Neuron (in vitro differentiated cells): ENCODE measurements at regions not wholly inside any gene's neighbourhood (a gene's known extent, or its start where the extent isn't known, plus 50 kb on each side); places are given as distances from the start of the nearest gene placed in this dataset.

Experiments
- H2AFZ ChIP-seq: one replicate; pipeline ENCODE4 v1.6.1; 2013; ENCODE audit warnings: low read depth, mild to moderate bottlenecking, inconsistent platforms, low read length, moderate library complexity
- H3K27me3 ChIP-seq: one replicate; pipeline ENCODE4 v1.6.1; 2013; ENCODE audit warnings: low read length; ENCODE audit not compliant: insufficient read depth
- H3K36me3 ChIP-seq: one replicate; pipeline ENCODE4 v1.6.1; 2013; ENCODE audit warnings: low read length; ENCODE audit not compliant: insufficient read depth
- H3K4me1 ChIP-seq: one replicate; pipeline ENCODE4 v1.6.1; 2013; ENCODE audit warnings: low read length; ENCODE audit not compliant: insufficient read depth
- H3K4me3 ChIP-seq: 2 replicates; pipeline ENCODE4 v1.5.1; 2013; ENCODE audit warnings: mild to moderate bottlenecking, low read length, moderate library complexity
- H3K9me3 ChIP-seq: one replicate; pipeline ENCODE4 v1.6.1; 2013; ENCODE audit warnings: low read length

DNA sequence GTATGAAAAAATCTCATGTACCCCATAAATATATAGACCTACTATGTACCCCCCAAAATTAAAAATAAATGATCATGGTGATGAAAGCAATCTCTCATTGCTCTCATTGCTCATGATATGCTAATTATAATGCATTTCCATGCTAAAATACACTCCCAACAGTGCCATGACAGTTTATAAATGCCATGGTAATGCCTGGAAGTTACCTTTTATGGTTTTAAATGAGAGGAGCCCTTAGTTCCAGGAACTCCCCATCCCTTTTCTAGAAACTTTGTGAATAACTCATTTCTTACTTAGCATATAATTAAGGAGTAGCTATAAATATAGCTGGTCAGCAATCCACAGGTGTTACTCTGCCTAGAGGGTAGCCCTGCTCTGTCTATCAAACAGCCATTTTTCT is 166.1 kb upstream of the RGS18 start:
- Histone ChIP-seq H2AFZ (no peak overlapping the region), H3K9me3 (no peaks in the 10 kb centered on the region), H3K4me3 (no peak overlapping the region)

DNA sequence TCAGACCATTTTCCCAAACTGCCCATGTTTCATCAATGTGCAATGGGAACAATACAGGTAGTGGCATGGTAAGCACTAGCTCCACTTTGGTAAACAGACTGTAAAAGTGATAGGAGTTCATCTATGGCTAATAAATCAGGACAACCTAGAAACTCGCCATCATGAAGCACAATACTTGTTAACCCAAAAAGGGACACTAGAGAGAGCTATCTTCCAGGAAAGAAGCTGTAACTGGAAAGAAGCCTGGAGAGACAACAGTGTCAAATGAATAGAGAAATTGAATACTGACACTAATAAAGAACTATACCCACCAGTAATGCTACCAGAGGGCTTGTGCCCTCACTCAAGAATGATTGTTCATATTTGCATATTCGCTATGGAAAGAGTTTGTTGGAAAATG is 164.7 kb upstream of the RGS18 start:
- H3K9me3 ChIP-seq = no peaks in the 10 kb centered on the region
- H2AFZ ChIP-seq = no peak overlapping the region
- H3K4me1 ChIP-seq = no peaks in the 10 kb centered on the region
- no peaks in the 10 kb centered on the region for H3K27me3 ChIP-seq
- no peaks in the 10 kb centered on the region for H3K36me3 ChIP-seq
- no peak overlapping the region for H3K4me3 ChIP-seq

More for the DNA sequence above, 166.1 kb upstream of the RGS18 start:
- Histone ChIP-seq H3K27me3 (no peaks in the 10 kb centered on the region), H3K4me1 (no peaks in the 10 kb centered on the region), H3K36me3 (no peaks in the 10 kb centered on the region)

DNA sequence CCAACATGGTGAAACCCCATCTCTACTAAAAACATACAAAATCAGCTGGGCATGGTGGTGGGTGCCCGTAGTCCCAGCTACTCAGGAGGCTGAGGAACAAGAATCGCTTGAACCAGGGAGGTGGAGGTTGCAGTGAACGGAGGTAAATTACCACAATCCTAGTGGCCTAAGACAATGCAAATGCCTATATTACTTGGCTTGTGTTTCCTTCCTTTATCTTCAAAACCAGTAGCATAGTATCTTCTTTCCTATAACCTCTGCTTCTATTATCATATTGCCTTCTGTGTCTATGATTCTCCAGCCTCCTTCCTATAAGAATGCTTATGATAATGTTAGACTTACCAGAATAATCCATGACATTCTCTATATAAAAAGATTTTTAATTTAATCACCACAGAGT is 156.2 kb upstream of the RGS18 start:
- H3K36me3 ChIP-seq = no peaks in the 10 kb centered on the region
- no peak overlapping the region for H2AFZ ChIP-seq
- no peaks in the 10 kb centered on the region for H3K27me3 ChIP-seq
- H3K4me1 ChIP-seq = no peaks in the 10 kb centered on the region
- H3K9me3 ChIP-seq = no peaks in the 10 kb centered on the region
- H3K4me3 ChIP-seq = no peak overlapping the region

DNA sequence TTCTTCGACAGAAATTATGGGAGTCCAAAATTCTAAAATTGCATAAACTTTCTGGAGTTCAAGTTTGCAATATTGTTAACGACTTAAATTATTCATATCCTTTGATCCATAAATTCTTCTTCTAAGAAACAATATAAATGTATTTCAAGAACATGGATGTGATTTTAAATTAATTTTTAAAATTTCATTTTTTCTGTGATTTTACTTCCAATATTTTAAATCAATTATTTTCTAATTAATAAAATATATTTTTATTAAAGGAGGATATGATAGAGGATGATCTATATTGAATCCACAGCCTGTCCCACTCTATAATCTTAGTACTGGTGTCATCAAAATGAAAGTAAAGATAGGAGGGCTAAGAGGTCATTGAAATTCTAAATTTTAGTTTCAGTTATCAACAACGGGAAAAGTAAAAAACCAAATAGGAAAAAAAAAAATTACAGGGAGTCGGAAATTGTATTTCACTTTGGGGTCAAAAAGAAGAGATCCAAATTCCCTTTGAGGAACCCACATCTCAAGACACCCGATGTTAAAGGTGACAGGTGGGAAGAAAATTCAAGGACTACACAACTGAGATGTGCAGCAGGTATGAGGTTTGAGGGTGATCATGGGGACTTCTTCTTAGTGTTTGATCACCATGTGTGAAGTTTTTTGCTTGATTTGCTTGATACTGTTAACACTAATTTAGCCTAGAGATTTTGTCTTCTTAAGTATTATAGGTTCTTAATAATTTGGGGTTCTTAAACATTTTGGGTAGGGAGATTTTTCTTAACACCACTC is 154.8 kb upstream of the RGS18 start:
- Histone ChIP-seq H3K4me1 (no peaks in the 10 kb centered on the region), H3K36me3 (no peaks in the 10 kb centered on the region), H3K4me3 (no peak overlapping the region), H3K27me3 (no peaks in the 10 kb centered on the region), H3K9me3 (no peaks in the 10 kb centered on the region), H2AFZ (no peak overlapping the region)

DNA sequence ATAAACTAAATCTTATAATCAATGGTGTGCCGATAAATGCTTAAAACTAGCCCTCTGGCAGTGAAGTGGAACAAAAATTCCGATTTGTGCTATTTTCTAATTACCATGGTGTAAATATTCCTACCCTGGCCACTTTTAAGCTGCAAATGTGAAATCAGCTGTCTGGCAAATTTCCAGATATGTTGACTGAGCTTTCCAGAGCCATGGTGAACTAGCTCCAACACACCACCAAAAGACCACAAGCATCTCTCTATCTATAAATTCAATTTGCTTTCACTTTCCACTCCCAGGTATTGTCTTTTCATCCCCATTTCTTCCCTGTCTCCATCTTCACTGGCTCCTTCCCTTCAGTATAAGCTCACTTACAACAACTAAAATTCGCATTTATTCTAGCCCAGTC is 152.3 kb upstream of the RGS18 start:
- Histone ChIP-seq H3K4me3 (no peak overlapping the region), H2AFZ (no peak overlapping the region), H3K27me3 (no peaks in the 10 kb centered on the region), H3K4me1 (no peaks in the 10 kb centered on the region), H3K9me3 (no peaks in the 10 kb centered on the region), H3K36me3 (no peaks in the 10 kb centered on the region)

DNA sequence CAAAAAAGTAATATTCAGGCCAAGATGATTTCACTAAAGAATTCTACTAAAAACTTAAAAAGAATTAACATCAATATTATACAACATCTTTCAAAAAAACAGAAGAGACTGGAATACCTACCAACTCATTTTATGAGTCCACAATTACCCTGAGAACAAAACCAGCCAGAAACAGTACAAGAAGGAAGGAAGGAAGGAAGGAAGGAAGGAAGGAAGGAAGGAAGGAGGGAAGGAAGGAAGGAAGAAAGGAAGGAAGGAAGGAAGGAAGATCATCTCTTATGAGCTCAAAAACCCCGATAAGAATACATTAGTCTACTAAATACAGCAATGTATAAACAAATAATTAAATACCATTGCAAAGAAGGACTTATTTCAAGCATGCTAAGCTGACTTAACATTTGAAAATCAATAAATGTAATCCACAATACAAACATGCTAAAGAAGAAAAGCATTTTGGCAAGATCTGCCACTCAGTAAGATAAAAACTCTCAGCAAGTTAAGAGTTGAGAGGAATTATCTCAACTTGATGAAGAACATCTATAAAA is 149.9 kb upstream of the RGS18 start:
- Histone ChIP-seq H2AFZ (no peak overlapping the region), H3K4me1 (no peaks in the 10 kb centered on the region), H3K9me3 (no peaks in the 10 kb centered on the region), H3K36me3 (no peaks in the 10 kb centered on the region), H3K4me3 (no peak overlapping the region), H3K27me3 (no peaks in the 10 kb centered on the region)

DNA sequence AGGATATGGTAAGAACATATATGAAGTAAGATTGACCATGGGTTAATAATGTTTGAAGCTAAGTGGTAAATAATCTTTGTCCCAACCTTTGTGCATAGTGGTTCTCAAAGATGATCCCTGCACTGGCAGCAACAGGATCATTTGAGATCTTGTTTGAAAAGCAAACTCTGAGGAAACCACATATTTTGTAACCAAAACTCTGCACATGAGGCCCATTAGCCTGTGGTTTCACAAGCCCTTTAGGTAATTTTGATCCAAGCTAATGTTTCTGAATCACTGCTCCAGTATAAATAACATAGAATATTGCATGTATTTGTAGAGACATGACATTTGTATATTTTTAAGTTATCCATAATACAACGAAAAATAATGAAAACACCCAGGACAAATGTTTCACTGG is 147.9 kb upstream of the RGS18 start:
- Histone ChIP-seq H3K27me3 (no peaks in the 10 kb centered on the region), H3K36me3 (no peaks in the 10 kb centered on the region), H2AFZ (no peak overlapping the region), H3K9me3 (no peaks in the 10 kb centered on the region), H3K4me1 (no peaks in the 10 kb centered on the region), H3K4me3 (no peak overlapping the region)

DNA sequence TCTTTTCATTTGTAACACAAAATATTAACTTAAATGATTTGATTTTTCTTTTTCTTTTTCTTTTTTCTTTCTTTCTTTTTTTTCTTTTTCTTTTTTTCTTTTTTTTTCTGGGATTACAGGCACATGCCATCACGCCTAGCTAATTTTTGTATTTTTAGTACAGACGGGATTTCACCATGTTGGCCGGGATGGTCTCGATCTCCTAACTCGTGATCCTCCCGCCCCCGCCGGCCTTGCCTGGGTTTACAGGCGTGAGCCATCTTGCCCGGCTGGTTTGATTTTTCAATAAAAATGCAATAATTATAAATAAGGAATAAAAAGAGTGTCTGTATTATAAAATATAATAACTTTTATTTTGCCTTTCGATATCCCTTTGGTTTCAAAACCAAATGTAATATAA is 146.7 kb upstream of the RGS18 start:
- H3K27me3 ChIP-seq = no peaks in the 10 kb centered on the region
- H3K36me3 ChIP-seq = no peaks in the 10 kb centered on the region
- no peak overlapping the region for H3K4me3 ChIP-seq
- H3K9me3 ChIP-seq = no peaks in the 10 kb centered on the region
- no peak overlapping the region for H2AFZ ChIP-seq
- no peaks in the 10 kb centered on the region for H3K4me1 ChIP-seq

DNA sequence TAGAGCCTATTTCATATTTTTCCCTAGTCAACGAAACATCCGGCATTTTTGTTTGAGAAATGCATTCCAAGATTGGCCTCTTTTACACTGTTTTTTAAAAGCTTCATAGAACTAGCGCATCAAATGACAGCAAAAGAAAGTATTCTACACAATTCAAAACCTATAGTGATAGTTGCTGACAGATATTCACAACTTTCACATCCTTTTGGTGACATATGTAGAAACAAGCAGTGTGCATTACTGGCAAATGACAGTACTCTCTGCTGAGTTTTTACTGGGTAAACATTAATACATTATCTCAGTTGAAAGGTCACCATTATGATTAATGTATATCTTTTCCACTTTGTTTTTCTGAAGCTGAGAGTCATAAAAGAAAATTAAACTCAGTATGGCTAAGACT is 135.4 kb upstream of the RGS18 start:
- Histone ChIP-seq H2AFZ (no peak overlapping the region), H3K36me3 (no peaks in the 10 kb centered on the region), H3K27me3 (no peaks in the 10 kb centered on the region), H3K9me3 (no peaks in the 10 kb centered on the region), H3K4me3 (no peak overlapping the region), H3K4me1 (no peaks in the 10 kb centered on the region)

DNA sequence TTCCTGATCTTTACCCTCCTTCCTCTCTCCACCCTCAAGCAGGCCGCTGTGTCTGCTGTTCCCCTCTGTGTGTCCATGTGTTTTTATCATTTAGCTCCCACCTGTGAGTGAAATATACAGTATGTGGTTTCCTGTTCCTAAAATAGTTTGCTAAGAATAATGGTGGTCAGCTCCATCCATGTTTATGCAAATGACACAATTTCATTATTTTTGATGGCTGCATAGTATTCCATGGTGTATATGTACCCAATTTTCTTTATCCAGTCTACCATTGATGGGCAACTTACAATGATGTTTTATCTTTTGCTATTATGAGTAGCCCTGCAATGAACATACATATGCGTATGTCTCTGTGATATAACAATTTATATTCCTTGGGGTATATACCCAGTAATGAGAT is 133.4 kb upstream of the RGS18 start:
- Histone ChIP-seq H3K4me1 (no peaks in the 10 kb centered on the region), H3K4me3 (no peak overlapping the region), H3K9me3 (no peaks in the 10 kb centered on the region), H2AFZ (no peak overlapping the region), H3K36me3 (no peaks in the 10 kb centered on the region), H3K27me3 (no peaks in the 10 kb centered on the region)

DNA sequence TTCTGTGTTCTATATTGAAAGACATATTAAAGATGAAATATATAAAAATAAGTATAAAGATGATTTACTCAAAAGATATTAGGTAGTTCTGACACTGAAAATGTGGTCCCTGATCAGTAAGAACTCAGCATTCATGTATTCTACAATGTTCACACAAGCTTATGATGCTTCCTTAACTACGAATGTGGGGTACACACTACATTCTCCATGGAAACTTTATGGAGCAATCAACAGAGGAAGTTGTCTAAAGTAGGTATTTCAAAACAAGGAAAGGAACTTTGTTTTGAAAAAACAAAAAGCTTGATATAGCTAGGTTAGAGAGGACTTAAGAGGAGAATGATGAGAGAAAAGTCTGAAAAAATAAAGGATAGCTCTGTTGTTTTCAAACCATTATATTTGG is 119.7 kb upstream of the RGS18 start:
- H2AFZ ChIP-seq = no peak overlapping the region
- H3K4me1 ChIP-seq = no peaks in the 10 kb centered on the region
- H3K4me3 ChIP-seq = no peak overlapping the region
- no peaks in the 10 kb centered on the region for H3K9me3 ChIP-seq
- H3K27me3 ChIP-seq = no peaks in the 10 kb centered on the region
- H3K36me3 ChIP-seq = no peaks in the 10 kb centered on the region

DNA sequence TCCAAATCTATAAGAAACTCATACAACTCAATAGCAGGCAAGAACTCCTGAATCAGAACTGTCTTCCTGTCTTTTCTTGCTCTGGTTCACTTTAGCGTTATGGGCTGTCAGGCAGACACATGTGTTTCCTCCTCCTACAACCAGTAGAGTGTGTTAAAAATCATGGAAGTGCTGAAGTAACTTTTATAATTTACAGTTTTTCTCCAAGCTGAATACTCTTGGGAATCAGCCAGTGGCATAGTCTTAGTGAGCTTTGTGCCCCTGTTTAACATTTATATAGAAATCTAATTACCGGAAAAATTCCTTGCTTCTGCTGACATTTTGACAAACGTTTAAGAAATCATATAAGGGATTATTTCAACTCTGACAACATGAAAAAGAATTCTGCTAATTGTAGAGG is 113.1 kb upstream of the RGS18 start:
- H3K36me3 ChIP-seq = no peaks in the 10 kb centered on the region
- no peak overlapping the region for H3K4me3 ChIP-seq
- H2AFZ ChIP-seq = peak overlapping the region; percentile 26
- no peaks in the 10 kb centered on the region for H3K9me3 ChIP-seq
- no peaks in the 10 kb centered on the region for H3K4me1 ChIP-seq
- H3K27me3 ChIP-seq = no peaks in the 10 kb centered on the region

DNA sequence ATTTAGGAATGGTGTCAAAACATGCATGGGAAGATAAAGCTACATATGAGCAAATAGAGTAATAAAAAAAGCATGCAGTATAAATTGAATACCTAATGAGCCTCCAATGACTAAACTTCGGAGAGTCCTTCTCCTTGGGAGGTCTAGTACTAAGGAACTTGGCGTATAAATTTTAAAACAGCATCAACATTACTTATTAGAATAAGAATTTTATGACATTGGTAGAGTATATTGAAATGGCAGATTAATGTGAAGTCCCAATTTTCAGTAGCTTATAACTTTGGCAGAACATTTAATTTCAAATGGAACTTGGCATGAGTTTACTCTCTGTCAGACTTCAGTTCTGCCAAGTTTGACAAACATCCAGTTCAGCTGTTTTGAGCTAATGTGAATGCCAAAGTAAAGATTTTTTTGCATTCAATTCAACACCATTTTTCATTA is 104.7 kb upstream of the RGS18 start:
- no peaks in the 10 kb centered on the region for H3K36me3 ChIP-seq
- no peaks in the 10 kb centered on the region for H3K27me3 ChIP-seq
- H3K4me3 ChIP-seq = no peak overlapping the region
- H2AFZ ChIP-seq = no peak overlapping the region
- H3K9me3 ChIP-seq = no peaks in the 10 kb centered on the region
- H3K4me1 ChIP-seq = no peaks in the 10 kb centered on the region

DNA sequence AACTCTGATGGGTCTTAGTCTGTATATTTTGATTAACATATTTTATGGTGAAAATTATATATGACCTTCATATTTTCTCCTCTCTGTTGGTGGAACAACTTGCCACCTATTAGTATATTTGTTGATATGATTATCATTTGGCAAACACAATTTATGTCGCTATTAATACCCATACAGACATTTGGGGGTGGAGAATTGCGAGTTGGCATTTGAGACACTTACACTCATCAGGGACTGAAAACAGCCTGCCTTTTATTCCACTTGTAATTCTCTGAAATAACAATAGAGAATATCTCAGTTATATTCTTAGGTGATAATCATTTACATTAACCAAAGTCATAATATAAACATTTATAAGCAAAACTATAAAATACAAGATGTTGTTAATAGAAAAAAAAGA is 100.5 kb upstream of the RGS18 start:
- Histone ChIP-seq H3K4me3 (no peak overlapping the region), H3K27me3 (no peaks in the 10 kb centered on the region), H3K9me3 (no peaks in the 10 kb centered on the region), H3K4me1 (no peaks in the 10 kb centered on the region), H3K36me3 (no peaks in the 10 kb centered on the region), H2AFZ (no peak overlapping the region)
